MCF 10A (cell line): ENCODE measurements at regions not wholly inside any gene's neighbourhood (a gene's known extent, or its start where the extent isn't known, plus 50 kb on each side); places are given as distances from the start of the nearest gene placed in this dataset.

Experiments used
- BruUV-seq: library from RNA; stranded (reverse); fragments of 400-500 nt; replicated peaks from 2 replicates; lab custom pipeline; 2021; lab: Mats Ljungman, UMichigan
- CTCF ChIA-PET: fragments of 300-600 bp; sonication (Branson Sonifier 250); formaldehyde crosslinking; extraction: SDS; loops from one replicate; lab custom pipeline; 2021; ENCODE audit warnings: antibody characterized with exemption, inconsistent platforms; lab: Yijun Ruan, JAX
- POLR2A ChIA-PET: fragments of 300-600, 350-650 bp; sonication (Branson Sonifier 250); formaldehyde crosslinking; extraction: SDS; loops from one replicate; lab custom pipeline; 2020; ENCODE audit warnings: antibody characterized with exemption, inconsistent platforms; lab: Yijun Ruan, JAX
- DNase-seq: peaks from one replicate; pipeline ENCODE4 v3.0.0-alpha.2; 2018; ENCODE audit not compliant: unreplicated experiment
- H3K27ac Mint-ChIP-seq: one replicate; pipeline ENCODE4 v1.8.0; 2022; ENCODE audit warnings: mild to moderate bottlenecking, low read depth, mixed read lengths; ENCODE audit not compliant: unreplicated experiment
- H3K27me3 Mint-ChIP-seq: one replicate; pipeline ENCODE4 v1.8.0; 2022; ENCODE audit warnings: mixed read lengths; ENCODE audit not compliant: insufficient read depth, unreplicated experiment
- H3K36me3 Mint-ChIP-seq: one replicate; pipeline ENCODE4 v1.8.0; 2022; ENCODE audit warnings: mild to moderate bottlenecking, moderate library complexity, mixed read lengths; ENCODE audit not compliant: insufficient read depth, unreplicated experiment
- H3K4me1 Mint-ChIP-seq: one replicate; pipeline ENCODE4 v1.8.0; 2022; ENCODE audit warnings: mixed read lengths; ENCODE audit not compliant: insufficient read depth, unreplicated experiment
- H3K4me3 Mint-ChIP-seq: one replicate; pipeline ENCODE4 v1.8.0; 2022; ENCODE audit warnings: mild to moderate bottlenecking, moderate library complexity, mixed read lengths; ENCODE audit not compliant: unreplicated experiment
- H3K9me3 Mint-ChIP-seq: one replicate; pipeline ENCODE4 v1.8.0; 2022; ENCODE audit warnings: mixed read lengths; ENCODE audit not compliant: unreplicated experiment
- CTCF ChIP-seq: fragments of 200-600 bp; IDR thresholded peaks from one replicate; pipeline ENCODE4 v1.8.0; 2022; ENCODE audit warnings: antibody characterized with exemption, mild to moderate bottlenecking; ENCODE audit not compliant: unreplicated experiment
- intact Hi-C: fragments of 100-400 bp; cut with micrococcal nuclease; formaldehyde crosslinking; loops from 2 replicates; pipeline ENCODE4 v1.14.1; 2022

- intact Hi-C loops, result no loop called here
- no peak overlapping the region for H3K4me3 Mint-ChIP-seq
Measured at GRCh38 chr12:13586361-13586760, 389.8 kb downstream of the EMP1 start.

GRCh38 chr12:13584541-13584940, 388.0 kb downstream of the EMP1 start:
- CTCF ChIA-PET, result interaction anchor here (0.7 to 1.7 kb wide), 4 partner anchors 9 to 314 kb away, joined by 3 to 4 read pairs (median 4); no protein-coding TSS in a partner anchor
- TF ChIP-seq CTCF, result no peak

More at GRCh38 chr12:13586361-13586760, 389.8 kb downstream of the EMP1 start:
- TF ChIP-seq CTCF, result no peak
- H3K27me3 Mint-ChIP-seq, result no peaks in the 10 kb centered on the region
- H3K27ac Mint-ChIP-seq, result no peak overlapping the region
- ChIA-PET POLR2A (no interaction called here), CTCF (no interaction called here)
- H3K9me3 Mint-ChIP-seq, result no peaks in the 10 kb centered on the region
- DNase-seq, result no peak
- BruUV-seq, result no TSS peak
- H3K36me3 Mint-ChIP-seq, result no peaks in the 10 kb centered on the region
- H3K4me1 Mint-ChIP-seq, result no peaks in the 10 kb centered on the region

GRCh38 chr12:13583630-13584029, 387.1 kb downstream of the EMP1 start:
- no peaks in the 10 kb centered on the region for H3K27me3 Mint-ChIP-seq
- intact Hi-C loops, result no loop called here
- DNase-seq, result no peak
- no peaks in the 10 kb centered on the region for H3K36me3 Mint-ChIP-seq
- no peak overlapping the region for H3K4me3 Mint-ChIP-seq
- H3K9me3 Mint-ChIP-seq, result no peaks in the 10 kb centered on the region
- no TSS peak for BruUV-seq
- H3K4me1 Mint-ChIP-seq, result no peaks in the 10 kb centered on the region
- TF ChIP-seq CTCF, result no peak
- POLR2A ChIA-PET, result no interaction called here
- no peak overlapping the region for H3K27ac Mint-ChIP-seq
- CTCF ChIA-PET, result interaction anchor here (1.6 to 1.8 kb wide), 3 partner anchors 8 to 328 kb away, joined by 3 to 7 read pairs (median 4); no protein-coding TSS in a partner anchor

More at GRCh38 chr12:13584541-13584940, 388.0 kb downstream of the EMP1 start:
- Mint-ChIP-seq H3K27me3 (no peaks in the 10 kb centered on the region), H3K36me3 (no peaks in the 10 kb centered on the region), H3K9me3 (no peaks in the 10 kb centered on the region), H3K4me1 (no peaks in the 10 kb centered on the region), H3K4me3 (no peak overlapping the region), H3K27ac (no peak overlapping the region)
- POLR2A ChIA-PET, result no interaction called here
- intact Hi-C loops, result no loop called here
- BruUV-seq, result no TSS peak
- no peak for DNase-seq

GRCh38 chr12:13582421-13582820, 385.9 kb downstream of the EMP1 start:
- H3K27ac Mint-ChIP-seq, result no peak overlapping the region
- H3K4me3 Mint-ChIP-seq, result no peak overlapping the region
- no peaks in the 10 kb centered on the region for H3K36me3 Mint-ChIP-seq
- ChIA-PET CTCF (interaction anchor here (0.6 to 1.8 kb wide), 5 partner anchors 48 to 327 kb away, joined by 3 to 7 read pairs (median 4); no protein-coding TSS in a partner anchor), POLR2A (interaction anchor here (0.6 kb wide), 1 partner anchor 15 kb away, joined by 3 read pairs; no protein-coding TSS in a partner anchor)
- intact Hi-C loops, result no loop called here
- TF ChIP-seq CTCF, result no peak
- no peaks in the 10 kb centered on the region for H3K4me1 Mint-ChIP-seq
- H3K9me3 Mint-ChIP-seq, result no peaks in the 10 kb centered on the region
- no peak for DNase-seq
- H3K27me3 Mint-ChIP-seq, result no peaks in the 10 kb centered on the region
- no TSS peak for BruUV-seq
